ENCODE measurements at regions not wholly inside any gene's neighbourhood (a gene's known extent, or its start where the extent isn't known, plus 50 kb on each side); places are given as distances from the start of the nearest gene placed in this dataset.

- TF ChIP-seq CTCF (conservative IDR thresholded peaks at IDR 0.05; ENCODE audit: low read depth, low read length): no peak
- no peak for TF ChIP-seq EZH2 (IDR thresholded peaks at IDR 0.05; ENCODE audit: borderline replicate concordance, low read depth, low read length, poor library complexity, severe bottlenecking)
Observed at GRCh38 chr15:25527118-25527517, 88.3 kb upstream of the UBE3A start.

All from A673 (cell line).